Esophagus muscularis mucosa (tissue), 4 donors: ENCODE measurements at regions not wholly inside any gene's neighbourhood (a gene's known extent, or its start where the extent isn't known, plus 50 kb on each side); places are given as distances from the start of the nearest gene placed in this dataset.
"Not testable (repeated sequence)": the region's sequence is repeated elsewhere in the genome, so short reads cannot be mapped to it uniquely, and the experiment has no call there.

Experiments used
- DNase-seq: peaks from one replicate; pipeline ENCODE4 v3.0.0-alpha.2; 2017; ENCODE audit errors: extremely low spot score
- H3K27ac ChIP-seq, 4 donors: fragments of 200-600 bp; sonication (generic); replicated peaks in 1 of 4; 1 replicate in 3 of 4; 2 replicates in 1 of 4; pipeline ENCODE4 v1.5.1; 2016 to 2019; ENCODE audit warnings: mild to moderate bottlenecking in 1 of 4
- H3K27me3 ChIP-seq, 4 donors: fragments of 200-600 bp; sonication (generic); one replicate each; pipeline versions ENCODE4 v1.5.1 to v1.6.0; 2016 to 2019
- H3K36me3 ChIP-seq, 4 donors: fragments of 200-600 bp; sonication (generic); one replicate each; pipeline ENCODE4 v1.5.1; 2016 to 2019
- H3K4me1 ChIP-seq, 4 donors: fragments of 200-600 bp; sonication (generic); one replicate each; pipeline ENCODE4 v1.5.1; 2016 to 2019
- H3K4me3 ChIP-seq, 4 donors: fragments of 200-600 bp; sonication (generic); 1 replicate in 2 of 4; 2 replicates in 2 of 4; pipeline ENCODE4 v1.5.1; 2016 to 2019; ENCODE audit warnings: mild to moderate bottlenecking in 4 of 4, moderate library complexity in 1 of 4
- H3K9me3 ChIP-seq, 4 donors: fragments of 200-600 bp; sonication (generic); 1 replicate in 3 of 4; 2 replicates in 1 of 4; pipeline ENCODE4 v1.5.1; 2016 to 2019
- CTCF ChIP-seq, 3 experiments: fragments of 200-600 bp in 2 of 3; fragments of 450-650 bp in 1 of 3; sonication (generic) in 2 of 3; IDR thresholded peaks; one replicate each; pipeline ENCODE4 v1.5.1; 2017 to 2019; ENCODE audit warnings: antibody characterized with exemption in 3 of 3, mild to moderate bottlenecking in 2 of 3, moderate library complexity in 1 of 3
- EP300 ChIP-seq: sonication (generic); formaldehyde crosslinking; IDR thresholded peaks from one replicate; pipeline ENCODE4 v1.6.1; 2017; ENCODE audit warnings: antibody characterized with exemption
- POLR2A ChIP-seq: fragments of 450-650 bp; IDR thresholded peaks from one replicate; pipeline ENCODE4 v1.6.1; 2017; ENCODE audit warnings: antibody characterized with exemption, moderate library complexity, mild to moderate bottlenecking, low read depth
- POLR2AphosphoS5 ChIP-seq, 2 donors: sonication (generic); formaldehyde crosslinking; IDR thresholded peaks; one replicate each; pipeline ENCODE4 v1.6.1; 2017; ENCODE audit warnings: antibody characterized with exemption in 2 of 2
- WGBS: methylation state at CpG from one replicate; pipeline ENCODE4 v1.1.5; 2018; 5-methylcytosine and 5-hydroxymethylcytosine counted together
- intact Hi-C: fragments of 100-400 bp; cut with DNase I; formaldehyde crosslinking; loops from one replicate; pipeline ENCODE4 v1.15.1; 2023

GRCh38 chr9:110131499-110131898, 76.5 kb downstream of the C9orf152 start:
- Histone ChIP-seq H3K36me3 (peaks cover 0 to 7% (median 6%) of the 10 kb centered on the region in 4 donors), H3K27me3 (no peaks in the 10 kb centered on the region), H3K27ac (peak overlapping the region; percentile 24 to 89 (median 87)), H3K4me1 (peaks cover 84 to 91% (median 87%) of the 10 kb centered on the region in 4 donors), H3K9me3 (no peaks in the 10 kb centered on the region), H3K4me3 (no peak overlapping the region)
- WGBS: 94% methylated on average over 2 of the region's 2 CpGs
- DNase-seq: no peak
- no peak for TF ChIP-seq EP300
- TF ChIP-seq CTCF (IDR thresholded peaks at IDR 0.05): no peak
- no peak for TF ChIP-seq POLR2A
- no peak for TF ChIP-seq POLR2AphosphoS5 (IDR thresholded peaks at IDR 0.05)
- intact Hi-C loops: no loop called here

GRCh38 chr9:110132531-110132930, 75.4 kb downstream of the C9orf152 start:
- H3K9me3 ChIP-seq, H3K27me3 ChIP-seq, intact Hi-C loops, H3K4me3 ChIP-seq, DNase-seq: not testable (repeated sequence)
- peaks cover 6 to 17% (median 16%) of the 10 kb centered on the region in 4 donors for H3K36me3 ChIP-seq
- H3K4me1 ChIP-seq: peaks cover 80 to 89% (median 85%) of the 10 kb centered on the region in 4 donors
- H3K27ac ChIP-seq: peak overlapping the region; percentile 24 to 88 (median 68)
- WGBS: 71% methylated on average over 1 of the region's 3 CpGs

- no peak for TF ChIP-seq EP300
- TF ChIP-seq POLR2AphosphoS5 (IDR thresholded peaks at IDR 0.05): no peak
- no peak for TF ChIP-seq CTCF (IDR thresholded peaks at IDR 0.05)
- TF ChIP-seq POLR2A: no peak
- Histone ChIP-seq H3K27me3 (no peaks in the 10 kb centered on the region), H3K9me3 (no peaks in the 10 kb centered on the region), H3K4me3 (no peak overlapping the region), H3K27ac (peak overlapping the region; percentile 24 to 88 (median 68)), H3K4me1 (peaks cover 80 to 89% (median 81%) of the 10 kb centered on the region in 4 donors), H3K36me3 (peaks cover 11 to 22% (median 21%) of the 10 kb centered on the region in 4 donors)
- no peak for DNase-seq
- intact Hi-C loops: no loop called here
- 49% methylated on average over 3 of the region's 3 CpGs for WGBS
Observed at GRCh38 chr9:110133059-110133458, 74.9 kb downstream of the C9orf152 start.

- H3K4me1 ChIP-seq: peaks cover 73 to 89% (median 79%) of the 10 kb centered on the region in 4 donors
- intact Hi-C loops: no loop called here
- peaks cover 18 to 29% (median 27%) of the 10 kb centered on the region in 4 donors for H3K36me3 ChIP-seq
- H3K27me3 ChIP-seq: no peaks in the 10 kb centered on the region
- DNase-seq: no peak
- H3K9me3 ChIP-seq: no peaks in the 10 kb centered on the region
- no peak for TF ChIP-seq POLR2A
- TF ChIP-seq CTCF (IDR thresholded peaks at IDR 0.05): no peak
- TF ChIP-seq POLR2AphosphoS5 (IDR thresholded peaks at IDR 0.05): no peak
- no peak for TF ChIP-seq EP300
- H3K4me3 ChIP-seq: no peak overlapping the region
- H3K27ac ChIP-seq: peak overlapping the region; percentile 24 to 88 (median 68)
- WGBS: 65% methylated on average over 4 of the region's 4 CpGs
Observed at GRCh38 chr9:110133608-110134210, 74.2 kb downstream of the C9orf152 start.

- Histone ChIP-seq H3K27me3 (no peaks in the 10 kb centered on the region), H3K4me1 (peaks cover 57 to 89% (median 76%) of the 10 kb centered on the region in 4 donors), H3K27ac (no peak overlapping the region), H3K36me3 (peaks cover 18 to 48% (median 29%) of the 10 kb centered on the region in 4 donors), H3K9me3 (no peaks in the 10 kb centered on the region), H3K4me3 (no peak overlapping the region)
- 89% methylated on average over 1 of the region's 1 CpG for WGBS
- intact Hi-C loops: no loop called here
- TF ChIP-seq CTCF (IDR thresholded peaks at IDR 0.05) (no peak), EP300 (no peak), POLR2AphosphoS5 (IDR thresholded peaks at IDR 0.05) (no peak), POLR2A (no peak)
- no peak for DNase-seq
Observed at GRCh38 chr9:110135846-110136245, 72.1 kb downstream of the C9orf152 start.
